ENCODE measurements at regions not wholly inside any gene's neighbourhood (a gene's known extent, or its start where the extent isn't known, plus 50 kb on each side); places are given as distances from the start of the nearest gene placed in this dataset.

- DNase-seq (ENCODE audit: low read depth, low spot score) (peak; percentile 93), FAIRE-seq (peak; percentile 99)
- Histone ChIP-seq H3K4me1 (ENCODE audit: control insufficient read depth, extremely low read depth, insufficient read depth, low read length) (peaks cover 17% of the 10 kb centered on the region), H3K79me2 (ENCODE audit: control insufficient read depth, insufficient read depth, low read length) (no peaks in the 10 kb centered on the region), H3K4me2 (ENCODE audit: insufficient read depth, low read length) (peak overlapping the region; percentile 36), H4K20me1 (replicated peaks; ENCODE audit: control insufficient read depth, extremely low read depth, insufficient read depth, low read length) (no peaks in the 10 kb centered on the region), H3K9me1 (replicated peaks; ENCODE audit: control insufficient read depth, extremely low read depth, insufficient read depth, low read length) (no peaks in the 10 kb centered on the region), H2AFZ (ENCODE audit: low read depth, low read length) (peak overlapping the region; percentile 77), H3K4me3 (replicated peaks in 1 of 3; ENCODE audit: insufficient read depth in 1 of 3, low read depth in 1 of 3, low read length in 3 of 3) (no peak overlapping the region), H3K36me3 (ENCODE audit: control insufficient read depth in 2 of 2, extremely low read depth in 1 of 2, insufficient read depth in 2 of 2, low read length in 2 of 2) (no peaks in the 10 kb centered on the region), H3K9me3 (replicated peaks; ENCODE audit: control insufficient read depth, insufficient read depth, low read length) (no peaks in the 10 kb centered on the region), H3K27me3 (ENCODE audit: control insufficient read depth in 2 of 2, insufficient read depth in 2 of 2, low read length in 2 of 2) (no peaks in the 10 kb centered on the region), H3K9ac (replicated peaks; ENCODE audit: extremely low read depth, insufficient read depth, low read length) (peak overlapping the region; percentile 67), H3K27ac (ENCODE audit: insufficient read depth, low read depth, low read length) (peak overlapping the region; percentile 92)
- intact Hi-C loops (cut with micrococcal nuclease) (loop anchor here (1.0 kb wide), 1 partner anchor 102 kb away; the partner anchor contains the start of gene LMO4), dilution Hi-C loops (cut with MboI; ENCODE audit: extremely low pct_ligation_motif_present, low sequenced_read_pairs) (no loop called here)
- ChIA-PET CTCF (interaction anchor here (1.0 kb wide), 1 partner anchor 10 kb away, joined by 3 read pairs; no protein-coding TSS in a partner anchor), POLR2A (no interaction called here)
- TF ChIP-seq JUN (IDR thresholded peaks at IDR 0.05; ENCODE audit: borderline replicate concordance, insufficient read depth, insufficient read length, low read depth) (peak; percentile 54), FOS (IDR thresholded peaks at IDR 0.05; ENCODE audit: borderline replicate concordance, insufficient read depth, low read length) (peak; percentile 60), CTCF (IDR thresholded peaks at IDR 0.05; ENCODE audit: extremely low read depth in 1 of 2, insufficient read depth in 1 of 2, low read depth in 1 of 2, low read length in 2 of 2) (no peak), POLR2AphosphoS5 (IDR thresholded peaks at IDR 0.05; ENCODE audit: insufficient read depth, low read depth, low read length) (peak; percentile 72), EZH2 (IDR thresholded peaks at IDR 0.05; ENCODE audit: borderline replicate concordance, low read depth, low read length, severe bottlenecking) (no peak)
- TF ChIP-seq, protein P1, sequence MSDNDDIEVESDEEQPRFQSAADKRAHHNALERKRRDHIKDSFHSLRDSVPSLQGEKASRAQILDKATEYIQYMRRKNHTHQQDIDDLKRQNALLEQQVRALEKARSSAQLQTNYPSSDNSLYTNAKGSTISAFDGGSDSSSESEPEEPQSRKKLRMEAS (IDR thresholded peaks at IDR 0.05; ENCODE audit: insufficient read depth, insufficient read length), result peak; percentile 30
- no TSS peak for BruUV-seq (replicated peaks)
Measured at GRCh38 chr1:87226341-87226760, 102.3 kb upstream of the LMO4 start.
